HG03439 (cell line): ENCODE measurements at regions not wholly inside any gene's neighbourhood (a gene's known extent, or its start where the extent isn't known, plus 50 kb on each side); places are given as distances from the start of the nearest gene placed in this dataset.

ENCODE experiments used
- ATAC-seq: cut with Tn5 transposase; IDR thresholded peaks from one replicate; pipeline ENCODE4 v1.9.1; 2021; ENCODE audit warnings: mild to moderate bottlenecking, moderate library complexity; ENCODE audit not compliant: unreplicated experiment

GRCh38 chr2:236887953-236888793 is 197.5 kb upstream of the COPS8 start:
- ATAC-seq: no peak

- ATAC-seq: no peak
Measured at GRCh38 chr2:236888794-236889780, 196.6 kb upstream of the COPS8 start.

GRCh38 chr2:236889791-236890704 is 195.6 kb upstream of the COPS8 start:
- ATAC-seq: no peak

- ATAC-seq: no peak
Measured at GRCh38 chr2:236892721-236893120, 193.0 kb upstream of the COPS8 start.

GRCh38 chr2:236894791-236895190 is 190.9 kb upstream of the COPS8 start:
- no peak for ATAC-seq

- no peak for ATAC-seq
Measured at GRCh38 chr2:236895497-236895896, 190.2 kb upstream of the COPS8 start.

GRCh38 chr2:236896688-236897087 is 189.0 kb upstream of the COPS8 start:
- ATAC-seq: no peak

GRCh38 chr2:236899146-236899545 is 186.5 kb upstream of the COPS8 start:
- ATAC-seq: no peak

GRCh38 chr2:236899950-236900640 is 185.6 kb upstream of the COPS8 start:
- no peak for ATAC-seq

- no peak for ATAC-seq
Measured at GRCh38 chr2:236901956-236902355, 183.7 kb upstream of the COPS8 start.

- no peak for ATAC-seq
Measured at GRCh38 chr2:236903978-236904377, 181.7 kb upstream of the COPS8 start.

GRCh38 chr2:236904389-236905263 is 181.1 kb upstream of the COPS8 start:
- ATAC-seq: no peak

- ATAC-seq: no peak
Measured at GRCh38 chr2:236905976-236906375, 179.7 kb upstream of the COPS8 start.

- no peak for ATAC-seq
Measured at GRCh38 chr2:236908439-236909192, 177.1 kb upstream of the COPS8 start.

GRCh38 chr2:236909193-236909504 is 176.5 kb upstream of the COPS8 start:
- no peak for ATAC-seq

- no peak for ATAC-seq
Measured at GRCh38 chr2:236909802-236910201, 175.9 kb upstream of the COPS8 start.

- ATAC-seq: no peak
Measured at GRCh38 chr2:236910781-236911495, 174.8 kb upstream of the COPS8 start.
